ENCODE measurements at regions not wholly inside any gene's neighbourhood (a gene's known extent, or its start where the extent isn't known, plus 50 kb on each side); places are given as distances from the start of the nearest gene placed in this dataset.

DNA sequence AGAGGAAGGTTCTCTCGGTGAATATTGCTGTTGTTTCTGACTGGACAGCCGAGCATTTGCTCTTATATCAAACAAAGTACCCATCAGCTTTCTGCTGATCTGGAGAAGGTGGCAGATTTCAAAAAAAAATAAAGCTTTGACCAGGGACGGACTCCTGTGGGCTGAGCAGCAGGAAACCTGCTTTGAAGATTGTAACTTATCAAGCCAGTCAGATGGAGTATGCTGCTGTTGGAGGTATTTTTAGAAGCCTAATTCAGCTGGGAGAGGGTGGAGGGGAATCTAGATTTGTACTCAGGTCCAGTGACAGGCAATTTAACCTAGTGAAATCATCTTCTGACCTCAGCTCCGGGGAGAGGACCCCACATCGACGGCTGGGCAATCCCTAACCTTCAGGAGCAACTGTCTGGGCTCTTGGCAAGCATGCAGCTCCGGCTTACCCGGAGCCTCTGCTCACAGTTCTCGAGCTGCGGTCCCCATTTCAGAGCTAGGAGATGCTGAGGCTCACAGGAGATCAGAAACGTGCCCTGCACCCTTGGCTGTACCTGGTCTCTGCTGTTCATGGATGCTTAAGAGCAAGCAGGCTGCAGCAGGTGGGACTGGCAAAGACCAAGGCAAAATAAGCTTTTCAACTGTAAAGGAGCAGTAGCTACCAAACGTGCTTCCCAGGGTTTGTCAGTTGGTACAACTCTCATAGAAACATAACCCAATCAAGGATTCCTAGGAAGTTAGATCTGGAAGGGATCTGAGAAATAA, 89.3 kb upstream of the ST8SIA2 start:
- Mint-ChIP-seq H3K36me3 (ENCODE audit: low read depth) (peaks cover 8% of the 10 kb centered on the region; the same call in 2 of the 3 replicates), H3K9me3 (peaks cover 19% of the 10 kb centered on the region), H3K4me1 (peaks cover 32% of the 10 kb centered on the region), H3K27me3 (ENCODE audit: insufficient read depth, low read depth, poor library complexity) (peaks cover 3% of the 10 kb centered on the region), H3K27ac (no peak overlapping the region), H3K4me3 (no peak overlapping the region)
- H3K27ac ChIP-seq (ENCODE audit: low read depth), result no peak overlapping the region
- H3F3A ChIP-seq (replicated peaks; ENCODE audit: low read depth), result no peaks in the 10 kb centered on the region
- H3K9me2 ChIP-seq (ENCODE audit: insufficient read depth), result no peaks in the 10 kb centered on the region; the same call in 1 of the 2 replicates
- H3K4me3 ChIP-seq, result no peak overlapping the region
- H3K4me1 ChIP-seq (ENCODE audit: insufficient read depth), result peaks cover 26% of the 10 kb centered on the region
- ATAC-seq, result no peak
- no peak overlapping the region; the same call in 1 of the 2 replicates for H3K4me2 ChIP-seq
- DNase-seq (ENCODE audit: low spot score), result no peak
- no peak for TF ChIP-seq CREB1 (CRISPR knock-in tag; IDR thresholded peaks at IDR 0.05; ENCODE audit: low read depth)
- no peak for TF ChIP-seq ZNF114 (CRISPR knock-in tag; IDR thresholded peaks at IDR 0.05)
- TF ChIP-seq STAT1 (IDR thresholded peaks at IDR 0.05; ENCODE audit: unreplicated experiment), result no peak
- TF ChIP-seq, protein P1, sequence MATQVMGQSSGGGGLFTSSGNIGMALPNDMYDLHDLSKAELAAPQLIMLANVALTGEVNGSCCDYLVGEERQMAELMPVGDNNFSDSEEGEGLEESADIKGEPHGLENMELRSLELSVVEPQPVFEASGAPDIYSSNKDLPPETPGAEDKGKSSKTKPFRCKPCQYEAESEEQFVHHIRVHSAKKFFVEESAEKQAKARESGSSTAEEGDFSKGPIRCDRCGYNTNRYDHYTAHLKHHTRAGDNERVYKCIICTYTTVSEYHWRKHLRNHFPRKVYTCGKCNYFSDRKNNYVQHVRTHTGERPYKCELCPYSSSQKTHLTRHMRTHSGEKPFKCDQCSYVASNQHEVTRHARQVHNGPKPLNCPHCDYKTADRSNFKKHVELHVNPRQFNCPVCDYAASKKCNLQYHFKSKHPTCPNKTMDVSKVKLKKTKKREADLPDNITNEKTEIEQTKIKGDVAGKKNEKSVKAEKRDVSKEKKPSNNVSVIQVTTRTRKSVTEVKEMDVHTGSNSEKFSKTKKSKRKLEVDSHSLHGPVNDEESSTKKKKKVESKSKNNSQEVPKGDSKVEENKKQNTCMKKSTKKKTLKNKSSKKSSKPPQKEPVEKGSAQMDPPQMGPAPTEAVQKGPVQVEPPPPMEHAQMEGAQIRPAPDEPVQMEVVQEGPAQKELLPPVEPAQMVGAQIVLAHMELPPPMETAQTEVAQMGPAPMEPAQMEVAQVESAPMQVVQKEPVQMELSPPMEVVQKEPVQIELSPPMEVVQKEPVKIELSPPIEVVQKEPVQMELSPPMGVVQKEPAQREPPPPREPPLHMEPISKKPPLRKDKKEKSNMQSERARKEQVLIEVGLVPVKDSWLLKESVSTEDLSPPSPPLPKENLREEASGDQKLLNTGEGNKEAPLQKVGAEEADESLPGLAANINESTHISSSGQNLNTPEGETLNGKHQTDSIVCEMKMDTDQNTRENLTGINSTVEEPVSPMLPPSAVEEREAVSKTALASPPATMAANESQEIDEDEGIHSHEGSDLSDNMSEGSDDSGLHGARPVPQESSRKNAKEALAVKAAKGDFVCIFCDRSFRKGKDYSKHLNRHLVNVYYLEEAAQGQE (IDR thresholded peaks at IDR 0.05; ENCODE audit: unreplicated experiment), result no peak
- TF ChIP-seq ZNF331 (CRISPR knock-in tag; IDR thresholded peaks at IDR 0.05; ENCODE audit: low read depth), result no peak
- no peak for TF ChIP-seq EZH2phosphoT487 (IDR thresholded peaks at IDR 0.05; ENCODE audit: unreplicated experiment)
- no peak for TF ChIP-seq POLR2AphosphoS5 (IDR thresholded peaks at IDR 0.05; ENCODE audit: low read depth)
- no peaks in the 10 kb centered on the region for H3K36me3 ChIP-seq (ENCODE audit: insufficient read depth)
- no peaks in the 10 kb centered on the region for H4K20me1 ChIP-seq (replicated peaks; ENCODE audit: insufficient read depth)
- H3K27me3 ChIP-seq (ENCODE audit: insufficient read depth), result no peaks in the 10 kb centered on the region
- peak overlapping the region; percentile 80; the same call in 1 of the 2 replicates for H2AFZ ChIP-seq
- no peaks in the 10 kb centered on the region for H3K79me2 ChIP-seq (replicated peaks; ENCODE audit: insufficient read depth)

DNA sequence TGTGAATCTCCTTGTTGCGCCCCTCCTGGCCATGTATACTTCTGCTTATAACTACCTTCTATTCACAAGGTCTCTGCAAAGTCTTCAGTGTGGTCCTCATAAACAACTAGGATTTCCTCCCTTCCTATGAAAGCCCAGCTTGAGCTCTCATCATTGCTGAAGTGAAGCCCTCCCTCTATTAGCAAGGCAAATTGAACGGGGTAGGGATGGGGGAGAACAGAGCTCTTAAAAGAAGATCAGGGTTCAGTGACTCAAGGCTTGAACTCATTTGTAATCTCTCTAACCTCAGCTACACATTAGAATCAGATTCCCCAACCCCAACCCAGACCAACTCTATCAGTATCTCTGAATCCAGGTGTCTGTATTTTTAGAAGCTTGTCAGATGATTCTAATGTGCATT, 88.3 kb upstream of the ST8SIA2 start:
- Histone ChIP-seq H2AFZ (peak overlapping the region; percentile 80), H3F3A (replicated peaks; ENCODE audit: low read depth) (no peaks in the 10 kb centered on the region), H3K79me2 (replicated peaks; ENCODE audit: insufficient read depth) (no peaks in the 10 kb centered on the region), H3K4me1 (ENCODE audit: insufficient read depth) (peaks cover 26% of the 10 kb centered on the region), H3K27ac (ENCODE audit: low read depth) (no peak overlapping the region), H3K4me3 (no peak overlapping the region), H3K27me3 (ENCODE audit: insufficient read depth) (no peaks in the 10 kb centered on the region), H4K20me1 (replicated peaks; ENCODE audit: insufficient read depth) (no peaks in the 10 kb centered on the region), H3K36me3 (ENCODE audit: insufficient read depth) (no peaks in the 10 kb centered on the region), H3K9me2 (ENCODE audit: insufficient read depth) (no peaks in the 10 kb centered on the region; the same call in 1 of the 2 replicates), H3K4me2 (peak overlapping the region; percentile 67)
- H3K27ac Mint-ChIP-seq, result no peak overlapping the region
- ATAC-seq (peak; percentile 68), DNase-seq (ENCODE audit: low spot score) (no peak)
- peaks cover 3% of the 10 kb centered on the region for H3K27me3 Mint-ChIP-seq (ENCODE audit: insufficient read depth, low read depth, poor library complexity)
- H3K9me3 Mint-ChIP-seq, result peaks cover 17% of the 10 kb centered on the region
- peaks cover 8% of the 10 kb centered on the region; the same call in 2 of the 3 replicates for H3K36me3 Mint-ChIP-seq (ENCODE audit: low read depth)
- TF ChIP-seq STAT1 (IDR thresholded peaks at IDR 0.05; ENCODE audit: unreplicated experiment), result no peak
- TF ChIP-seq, protein P2, sequence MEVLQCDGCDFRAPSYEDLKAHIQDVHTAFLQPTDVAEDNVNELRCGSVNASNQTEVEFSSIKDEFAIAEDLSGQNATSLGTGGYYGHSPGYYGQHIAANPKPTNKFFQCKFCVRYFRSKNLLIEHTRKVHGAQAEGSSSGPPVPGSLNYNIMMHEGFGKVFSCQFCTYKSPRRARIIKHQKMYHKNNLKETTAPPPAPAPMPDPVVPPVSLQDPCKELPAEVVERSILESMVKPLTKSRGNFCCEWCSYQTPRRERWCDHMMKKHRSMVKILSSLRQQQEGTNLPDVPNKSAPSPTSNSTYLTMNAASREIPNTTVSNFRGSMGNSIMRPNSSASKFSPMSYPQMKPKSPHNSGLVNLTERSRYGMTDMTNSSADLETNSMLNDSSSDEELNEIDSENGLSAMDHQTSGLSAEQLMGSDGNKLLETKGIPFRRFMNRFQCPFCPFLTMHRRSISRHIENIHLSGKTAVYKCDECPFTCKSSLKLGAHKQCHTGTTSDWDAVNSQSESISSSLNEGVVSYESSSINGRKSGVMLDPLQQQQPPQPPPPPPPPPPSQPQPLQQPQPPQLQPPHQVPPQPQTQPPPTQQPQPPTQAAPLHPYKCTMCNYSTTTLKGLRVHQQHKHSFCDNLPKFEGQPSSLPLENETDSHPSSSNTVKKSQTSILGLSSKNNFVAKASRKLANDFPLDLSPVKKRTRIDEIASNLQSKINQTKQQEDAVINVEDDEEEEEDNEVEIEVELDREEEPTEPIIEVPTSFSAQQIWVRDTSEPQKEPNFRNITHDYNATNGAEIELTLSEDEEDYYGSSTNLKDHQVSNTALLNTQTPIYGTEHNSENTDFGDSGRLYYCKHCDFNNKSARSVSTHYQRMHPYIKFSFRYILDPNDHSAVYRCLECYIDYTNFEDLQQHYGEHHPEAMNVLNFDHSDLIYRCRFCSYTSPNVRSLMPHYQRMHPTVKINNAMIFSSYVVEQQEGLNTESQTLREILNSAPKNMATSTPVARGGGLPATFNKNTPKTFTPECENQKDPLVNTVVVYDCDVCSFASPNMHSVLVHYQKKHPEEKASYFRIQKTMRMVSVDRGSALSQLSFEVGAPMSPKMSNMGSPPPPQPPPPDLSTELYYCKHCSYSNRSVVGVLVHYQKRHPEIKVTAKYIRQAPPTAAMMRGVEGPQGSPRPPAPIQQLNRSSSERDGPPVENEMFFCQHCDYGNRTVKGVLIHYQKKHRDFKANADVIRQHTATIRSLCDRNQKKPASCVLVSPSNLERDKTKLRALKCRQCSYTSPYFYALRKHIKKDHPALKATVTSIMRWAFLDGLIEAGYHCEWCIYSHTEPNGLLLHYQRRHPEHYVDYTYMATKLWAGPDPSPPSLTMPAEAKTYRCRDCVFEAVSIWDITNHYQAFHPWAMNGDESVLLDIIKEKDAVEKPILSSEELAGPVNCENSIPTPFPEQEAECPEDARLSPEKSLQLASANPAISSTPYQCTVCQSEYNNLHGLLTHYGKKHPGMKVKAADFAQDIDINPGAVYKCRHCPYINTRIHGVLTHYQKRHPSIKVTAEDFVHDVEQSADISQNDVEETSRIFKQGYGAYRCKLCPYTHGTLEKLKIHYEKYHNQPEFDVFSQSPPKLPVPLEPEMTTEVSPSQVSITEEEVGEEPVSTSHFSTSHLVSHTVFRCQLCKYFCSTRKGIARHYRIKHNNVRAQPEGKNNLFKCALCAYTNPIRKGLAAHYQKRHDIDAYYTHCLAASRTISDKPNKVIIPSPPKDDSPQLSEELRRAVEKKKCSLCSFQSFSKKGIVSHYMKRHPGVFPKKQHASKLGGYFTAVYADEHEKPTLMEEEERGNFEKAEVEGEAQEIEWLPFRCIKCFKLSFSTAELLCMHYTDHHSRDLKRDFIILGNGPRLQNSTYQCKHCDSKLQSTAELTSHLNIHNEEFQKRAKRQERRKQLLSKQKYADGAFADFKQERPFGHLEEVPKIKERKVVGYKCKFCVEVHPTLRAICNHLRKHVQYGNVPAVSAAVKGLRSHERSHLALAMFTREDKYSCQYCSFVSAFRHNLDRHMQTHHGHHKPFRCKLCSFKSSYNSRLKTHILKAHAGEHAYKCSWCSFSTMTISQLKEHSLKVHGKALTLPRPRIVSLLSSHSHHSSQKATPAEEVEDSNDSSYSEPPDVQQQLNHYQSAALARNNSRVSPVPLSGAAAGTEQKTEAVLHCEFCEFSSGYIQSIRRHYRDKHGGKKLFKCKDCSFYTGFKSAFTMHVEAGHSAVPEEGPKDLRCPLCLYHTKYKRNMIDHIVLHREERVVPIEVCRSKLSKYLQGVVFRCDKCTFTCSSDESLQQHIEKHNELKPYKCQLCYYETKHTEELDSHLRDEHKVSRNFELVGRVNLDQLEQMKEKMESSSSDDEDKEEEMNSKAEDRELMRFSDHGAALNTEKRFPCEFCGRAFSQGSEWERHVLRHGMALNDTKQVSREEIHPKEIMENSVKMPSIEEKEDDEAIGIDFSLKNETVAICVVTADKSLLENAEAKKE (CRISPR knock-in tag; IDR thresholded peaks at IDR 0.05), result peak; percentile 18; the same call in 1 of the 2 replicates
- no peak overlapping the region for H3K4me3 Mint-ChIP-seq
- peaks cover 32% of the 10 kb centered on the region for H3K4me1 Mint-ChIP-seq

All from GM23338 (cell line).